Kidney glomerular epithelial cell (primary cell): ENCODE measurements at regions not wholly inside any gene's neighbourhood (a gene's known extent, or its start where the extent isn't known, plus 50 kb on each side); places are given as distances from the start of the nearest gene placed in this dataset.

Experiments
- DNase-seq: peaks from one replicate; lab custom pipeline; 2025; lab: John Stamatoyannopoulos, UW

DNA sequence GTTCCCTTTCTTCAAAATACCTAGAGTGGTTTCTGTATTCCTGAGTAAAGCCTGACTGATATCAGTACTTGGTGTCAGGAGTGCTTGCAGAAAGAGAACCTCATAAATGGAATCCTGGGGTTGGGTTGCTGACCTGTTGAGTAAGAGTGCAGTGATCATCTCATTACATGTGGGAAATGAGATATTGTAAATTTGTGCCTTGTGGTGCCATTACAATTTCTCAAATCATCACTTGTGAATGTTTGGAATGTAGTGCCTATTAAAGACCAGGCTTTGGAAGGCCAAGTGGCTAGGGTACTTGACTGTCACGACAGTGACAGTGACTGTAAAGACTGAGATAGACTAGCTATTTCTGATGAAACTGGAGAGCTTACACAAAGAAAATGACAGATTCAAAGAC, 176.7 kb upstream of the CTTNBP2NL start:
- DNase-seq, result no peak

DNA sequence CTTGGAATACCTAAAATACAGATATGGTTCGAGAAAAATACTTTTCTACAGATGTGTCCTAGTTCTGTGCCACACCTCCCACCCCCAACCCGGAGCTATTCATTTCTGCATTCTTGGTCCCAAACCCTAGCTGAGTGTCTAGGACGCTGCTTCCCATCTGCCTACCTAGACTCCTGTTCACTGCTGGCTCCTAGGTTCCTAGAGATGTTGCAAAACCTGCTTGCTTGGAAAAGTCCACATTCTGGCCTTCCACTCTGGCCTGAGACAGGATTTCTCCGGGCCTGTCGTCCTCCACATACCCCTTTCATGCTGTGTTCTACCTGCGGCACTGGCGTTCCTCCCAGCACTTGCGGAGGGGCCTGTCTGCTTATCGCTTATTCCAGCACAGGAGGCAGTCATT, 165.8 kb upstream of the CTTNBP2NL start:
- DNase-seq, result no peak

DNA sequence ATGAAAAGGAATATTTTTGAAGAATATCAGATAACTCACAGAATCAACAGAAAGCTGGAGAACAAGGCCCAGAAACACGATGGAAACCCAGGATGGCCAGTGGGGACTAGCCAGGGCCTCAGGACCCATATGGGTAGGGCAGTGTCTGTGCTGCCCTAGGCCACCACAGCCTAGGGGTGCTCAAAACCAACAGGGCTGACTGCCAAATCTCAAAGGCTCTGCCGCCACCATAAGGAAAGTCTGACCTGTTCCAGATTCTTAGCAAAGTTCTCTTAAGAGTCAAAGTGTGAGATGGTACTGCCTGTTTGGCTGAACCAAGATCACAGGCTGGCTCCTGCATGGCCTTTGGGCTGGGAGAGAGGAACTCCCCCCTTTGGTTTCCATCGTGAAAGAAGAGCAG, 164.7 kb upstream of the CTTNBP2NL start:
- DNase-seq, result no peak

DNA sequence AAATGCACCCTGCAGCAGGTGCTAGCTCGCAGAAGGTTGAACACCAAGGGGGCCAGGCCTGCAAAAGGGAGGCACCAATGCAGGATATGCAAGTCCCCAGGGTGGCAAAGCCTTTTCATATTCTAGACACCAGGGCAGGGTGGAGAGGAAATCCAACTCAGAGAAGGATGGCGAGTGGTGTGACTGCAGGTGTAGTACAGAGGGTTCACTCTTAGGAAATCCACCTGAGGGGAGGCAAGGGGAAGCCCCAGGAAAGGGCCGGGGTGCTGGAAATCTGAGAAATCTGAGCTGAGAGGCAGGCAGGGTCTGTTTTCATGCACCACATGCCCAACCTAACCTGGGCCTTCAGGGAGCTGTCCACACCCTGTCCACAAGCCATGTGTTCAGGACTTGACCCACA, 163.2 kb upstream of the CTTNBP2NL start:
- DNase-seq, result no peak

DNA sequence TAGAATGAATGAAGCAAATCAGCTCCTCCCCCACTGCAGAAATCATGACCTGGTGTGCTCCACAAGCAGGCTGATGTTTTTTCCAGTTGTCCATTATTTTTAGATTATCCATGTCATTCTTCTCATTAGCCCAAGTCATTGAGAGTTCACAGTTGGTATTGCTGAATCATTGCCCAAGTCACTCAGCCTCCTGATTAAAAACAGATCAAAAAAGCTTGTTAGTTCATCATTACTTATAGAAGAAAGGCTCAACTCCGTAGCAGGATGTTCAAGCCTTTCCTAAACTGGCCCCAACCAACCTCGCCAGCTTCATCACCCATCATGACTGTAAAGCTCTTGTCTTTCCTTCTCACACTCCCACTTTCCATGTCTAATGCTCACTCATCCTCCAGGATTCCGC, 161.3 kb upstream of the CTTNBP2NL start:
- no peak for DNase-seq

GRCh38 chr1:112237983-112238545, 157.9 kb upstream of the CTTNBP2NL start:
- DNase-seq, result no peak

DNA sequence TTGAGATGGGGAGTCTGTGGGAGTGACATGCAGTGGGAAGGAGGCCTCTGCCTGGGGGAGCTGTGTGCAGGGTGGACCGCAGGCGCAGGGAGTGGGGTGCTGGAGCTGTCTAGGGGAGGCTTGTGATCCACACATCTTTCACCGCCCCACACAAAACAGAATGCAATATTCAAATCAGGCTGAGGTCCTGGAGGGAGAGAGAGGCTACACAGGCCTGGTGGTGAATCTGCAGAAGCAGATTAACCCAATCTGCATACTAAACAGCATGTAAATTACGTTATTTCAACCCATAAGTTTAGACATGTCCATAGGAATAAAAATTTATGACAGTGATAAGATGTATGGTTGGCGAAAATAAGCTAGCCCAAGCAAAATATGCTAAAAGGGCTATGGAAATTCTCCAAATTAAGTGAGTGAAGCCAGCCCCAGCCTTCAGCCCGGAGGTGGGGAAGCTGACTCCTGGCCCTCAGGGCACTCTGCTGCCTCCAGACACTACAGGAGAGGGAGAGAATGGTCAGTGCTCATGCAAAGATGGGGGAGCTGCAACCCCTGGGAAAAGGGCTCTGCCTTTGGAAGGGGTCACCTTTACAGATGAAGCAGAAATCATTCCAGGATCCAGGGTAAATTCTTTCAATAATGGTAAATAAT, 156.2 kb upstream of the CTTNBP2NL start:
- DNase-seq, result no peak

GRCh38 chr1:112242470-112242869, 153.5 kb upstream of the CTTNBP2NL start:
- DNase-seq, result no peak

- DNase-seq, result peak; percentile 5
Measured at GRCh38 chr1:112244131-112244530, 151.9 kb upstream of the CTTNBP2NL start.

DNA sequence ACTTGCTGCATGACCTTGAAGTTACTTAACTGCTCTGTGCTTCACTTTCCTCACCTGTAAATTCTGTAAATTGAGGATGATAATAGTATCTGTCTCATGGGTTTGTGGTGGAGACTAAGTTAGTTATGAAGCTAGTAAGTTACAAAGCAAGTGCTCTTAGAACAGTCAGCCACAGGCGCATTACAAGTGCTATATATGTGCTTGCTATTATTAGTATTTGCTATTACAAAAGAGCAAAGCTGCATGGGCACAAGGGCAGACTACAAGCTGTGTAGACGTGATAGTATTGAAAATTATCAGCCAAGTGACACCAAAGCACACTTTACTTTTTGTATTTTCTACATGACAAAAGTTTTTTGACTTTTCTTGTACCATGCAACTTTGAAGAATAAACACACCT, 150.9 kb upstream of the CTTNBP2NL start:
- no peak for DNase-seq

DNA sequence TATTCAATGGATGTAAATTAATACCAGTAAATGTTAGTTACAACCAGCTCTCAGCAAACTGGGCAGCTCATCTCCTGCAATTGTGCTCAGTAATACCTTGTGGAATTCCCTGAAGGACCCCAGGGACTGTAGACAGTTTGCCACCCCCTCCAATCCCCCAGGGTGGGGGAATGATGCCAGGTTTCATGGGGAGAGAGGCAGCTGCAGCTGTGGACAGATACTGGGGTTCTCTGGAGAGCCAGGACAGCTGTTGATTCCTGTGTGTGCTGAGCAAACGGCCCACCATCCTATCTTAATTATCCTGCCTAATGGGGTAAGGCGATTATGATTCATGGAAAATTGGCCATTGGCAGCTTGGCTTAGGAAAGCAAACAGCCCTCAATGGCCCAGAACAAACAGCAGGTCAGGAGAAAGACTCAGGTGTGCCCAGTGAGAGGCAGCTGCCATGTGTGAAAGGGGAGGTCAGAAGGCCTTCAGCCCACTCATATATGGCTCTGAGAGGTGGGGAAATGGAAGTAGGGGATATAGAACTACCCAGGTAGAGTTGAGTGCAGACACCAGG, 148.9 kb upstream of the CTTNBP2NL start:
- DNase-seq, result no peak

DNA sequence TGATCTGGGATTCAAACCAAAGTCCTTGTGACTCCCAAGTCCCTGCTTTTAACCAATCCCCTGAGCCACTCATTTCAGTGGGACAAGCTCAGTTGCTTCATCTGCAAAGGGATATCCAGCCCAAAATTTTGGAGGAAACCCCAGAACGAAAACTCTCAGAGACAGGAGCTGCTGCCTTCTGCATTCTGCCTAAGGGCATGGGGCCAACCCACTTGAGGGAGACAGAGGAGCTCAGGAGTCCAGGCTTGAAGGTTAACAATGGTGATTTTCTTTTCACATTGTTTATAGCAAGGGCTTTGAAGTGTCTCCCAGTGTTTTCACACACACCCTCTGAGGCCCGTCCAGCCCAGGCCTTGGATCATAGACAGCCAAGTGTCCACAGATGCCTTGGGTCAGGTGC, 148.1 kb upstream of the CTTNBP2NL start:
- DNase-seq, result no peak

DNA sequence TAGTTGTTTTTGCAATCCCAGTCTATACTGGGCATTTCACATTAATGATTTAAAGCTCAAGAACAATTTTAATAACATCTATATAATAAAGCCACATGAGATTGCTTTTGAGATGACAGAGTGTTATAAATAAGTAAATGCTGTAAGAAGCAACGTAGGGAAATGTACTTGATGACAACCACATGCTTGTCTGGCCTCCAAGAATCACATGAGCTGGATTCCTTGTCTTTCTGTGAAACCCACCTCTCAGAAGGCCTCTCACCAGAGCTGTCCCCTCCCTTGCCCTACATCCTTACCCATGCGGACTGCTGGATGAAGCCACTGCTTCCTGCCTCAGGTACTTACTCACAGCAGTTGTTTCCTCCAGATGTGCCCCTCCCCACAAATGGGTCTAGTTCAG, 145.1 kb upstream of the CTTNBP2NL start:
- DNase-seq, result no peak

DNA sequence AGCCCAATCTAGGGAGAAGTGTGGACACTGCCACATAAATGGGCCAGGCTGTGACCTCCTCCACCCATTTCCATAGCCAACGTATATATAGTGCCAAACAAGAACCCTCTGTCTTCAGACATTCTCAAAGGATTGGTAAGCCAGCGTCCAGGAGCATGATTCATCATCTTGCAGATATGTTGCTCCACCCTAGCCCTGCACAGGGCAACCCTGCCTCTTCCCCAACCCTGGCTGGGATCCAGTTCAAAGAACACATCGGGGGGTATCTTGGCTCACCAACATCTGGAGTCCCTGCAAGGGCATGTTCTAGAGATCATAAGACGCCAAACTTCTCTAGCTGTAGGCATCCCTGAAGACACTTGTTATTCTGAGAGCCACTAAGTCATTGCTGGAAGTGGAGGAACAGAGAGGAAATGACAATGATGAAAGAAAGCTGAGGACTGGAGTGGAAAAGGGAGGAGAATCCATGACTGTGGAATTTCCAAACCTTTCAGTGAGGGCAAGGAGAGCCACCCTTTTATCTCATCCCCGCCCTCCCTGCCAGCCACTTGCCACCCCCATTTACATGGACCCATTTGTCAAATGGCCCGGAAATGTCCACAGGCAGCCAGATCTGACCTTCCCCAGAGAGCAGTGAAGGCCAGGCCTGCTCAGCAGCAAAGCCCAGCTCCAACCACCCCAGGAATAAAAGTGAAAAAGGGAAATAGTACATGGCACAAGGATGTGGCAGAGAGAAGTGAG, 144.1 kb upstream of the CTTNBP2NL start:
- no peak for DNase-seq

DNA sequence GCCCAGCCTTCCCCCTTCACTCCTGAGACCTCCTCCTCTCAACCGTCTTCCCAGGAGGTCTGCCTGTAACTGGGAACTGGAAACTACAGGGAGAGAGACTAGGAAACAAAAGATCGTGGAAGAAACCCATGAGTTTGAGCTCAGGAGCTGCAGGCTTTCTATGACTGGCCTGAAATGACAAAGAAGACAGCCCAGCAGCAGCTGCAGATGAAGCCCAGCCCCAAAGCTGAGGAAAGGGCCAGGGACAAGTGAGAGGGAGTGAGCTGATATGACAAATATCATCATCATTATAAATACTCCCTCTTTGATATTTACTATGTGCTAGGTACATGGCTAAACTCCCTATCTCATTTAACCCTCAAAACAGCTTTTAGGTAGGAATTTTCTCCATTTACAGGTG, 142.6 kb upstream of the CTTNBP2NL start:
- DNase-seq, result no peak

DNA sequence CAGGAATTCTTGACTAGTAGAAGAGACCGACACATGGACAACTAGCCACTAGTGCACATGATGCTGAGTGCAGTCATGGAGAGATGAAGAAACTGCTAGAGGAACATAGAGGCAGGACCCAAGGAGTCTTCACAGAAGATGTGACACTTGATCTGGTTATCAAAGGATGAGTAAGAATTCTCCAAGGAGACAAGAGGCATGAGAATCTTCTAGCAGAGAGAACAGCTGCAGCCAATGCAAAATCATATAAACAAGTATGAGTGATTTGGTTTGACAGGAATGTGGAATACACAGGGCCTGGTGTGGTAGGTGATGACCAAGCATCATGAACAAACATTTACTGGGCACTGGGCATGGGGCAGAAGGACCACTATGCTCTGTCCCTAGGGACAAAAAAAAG, 140.9 kb upstream of the CTTNBP2NL start:
- DNase-seq, result no peak

DNA sequence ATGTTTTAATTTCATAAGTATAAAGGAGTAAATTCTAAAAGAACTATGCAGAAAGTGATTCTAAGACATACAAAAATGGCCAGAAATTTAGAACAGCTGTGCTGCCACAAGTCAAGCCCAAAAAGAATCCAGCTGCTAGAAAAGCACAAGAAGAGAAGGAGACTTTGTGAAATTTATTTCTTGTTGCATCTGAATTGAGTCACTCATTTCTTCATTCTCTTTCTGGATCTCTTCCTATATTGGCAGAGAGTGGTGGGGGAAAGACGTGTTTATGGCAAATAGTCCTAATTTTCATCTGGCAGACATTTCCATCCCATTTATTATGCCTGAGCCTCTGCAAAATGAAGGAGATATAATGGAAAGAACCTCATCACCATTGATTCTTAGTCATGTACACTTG, 139.6 kb upstream of the CTTNBP2NL start:
- DNase-seq, result no peak

GRCh38 chr1:112257043-112257835, 138.8 kb upstream of the CTTNBP2NL start:
- no peak for DNase-seq

GRCh38 chr1:112260699-112261098, 135.3 kb upstream of the CTTNBP2NL start:
- DNase-seq, result no peak

- no peak for DNase-seq
Measured at GRCh38 chr1:112262316-112262715, 133.7 kb upstream of the CTTNBP2NL start.

DNA sequence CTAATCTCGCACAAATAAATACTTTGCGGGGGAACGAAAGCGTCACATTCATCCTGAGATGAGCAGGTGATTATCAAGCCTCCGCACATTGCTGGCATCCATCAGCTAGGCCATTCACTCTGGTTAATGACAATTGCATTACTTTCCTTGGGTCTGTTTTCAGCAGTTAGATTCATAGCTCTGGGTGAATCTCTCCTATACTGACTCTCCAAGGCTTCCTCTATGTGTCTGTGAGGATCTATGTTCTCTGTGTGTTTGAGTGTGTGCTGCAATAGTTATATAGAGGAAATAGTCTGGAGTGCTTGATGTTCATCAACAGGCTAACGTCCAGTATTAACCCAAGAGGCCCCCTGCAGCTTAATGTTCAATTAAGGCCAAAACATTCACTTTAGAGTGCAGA, 133.0 kb upstream of the CTTNBP2NL start:
- no peak for DNase-seq

DNA sequence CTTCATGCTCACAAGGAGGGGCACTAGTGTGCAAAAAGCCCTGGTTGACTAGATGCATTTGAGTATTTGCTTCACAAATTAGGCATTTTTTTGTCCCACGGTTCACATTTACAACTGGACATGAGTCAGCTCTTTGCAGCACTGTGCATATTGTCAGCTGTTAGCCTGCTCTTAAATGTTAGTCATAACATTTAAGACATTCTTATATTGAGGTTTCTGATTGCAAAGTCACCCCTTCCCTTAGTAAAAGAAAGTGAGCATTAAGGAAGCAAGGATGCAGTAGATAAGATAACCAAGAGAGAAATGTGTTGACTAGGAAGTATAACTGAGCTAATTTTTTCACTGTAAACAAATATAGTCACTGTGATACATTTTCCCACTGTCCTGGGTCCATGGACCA, 132.6 kb upstream of the CTTNBP2NL start:
- no peak for DNase-seq

GRCh38 chr1:112264010-112264409, 132.0 kb upstream of the CTTNBP2NL start:
- no peak for DNase-seq
